GM21390 (cell line): ENCODE measurements at regions not wholly inside any gene's neighbourhood (a gene's known extent, or its start where the extent isn't known, plus 50 kb on each side); places are given as distances from the start of the nearest gene placed in this dataset.

ENCODE experiments used
- ATAC-seq: cut with Tn5 transposase; IDR thresholded peaks from one replicate; pipeline ENCODE4 v1.9.1; 2021; ENCODE audit not compliant: unreplicated experiment

GRCh38 chr1:191564275-191564674 is 594.0 kb upstream of the RGS18 start:
- ATAC-seq, result no peak

- no peak for ATAC-seq
These were observed 585.8 kb upstream of the RGS18 start for GRCh38 chr1:191572479-191572878.

GRCh38 chr1:191575180-191575579 is 583.1 kb upstream of the RGS18 start:
- no peak for ATAC-seq

GRCh38 chr1:191575746-191576145 is 582.5 kb upstream of the RGS18 start:
- no peak for ATAC-seq

- no peak for ATAC-seq
These were observed 581.0 kb upstream of the RGS18 start for GRCh38 chr1:191577213-191577612.

- no peak for ATAC-seq
These were observed 580.0 kb upstream of the RGS18 start for GRCh38 chr1:191578281-191578680.

DNA sequence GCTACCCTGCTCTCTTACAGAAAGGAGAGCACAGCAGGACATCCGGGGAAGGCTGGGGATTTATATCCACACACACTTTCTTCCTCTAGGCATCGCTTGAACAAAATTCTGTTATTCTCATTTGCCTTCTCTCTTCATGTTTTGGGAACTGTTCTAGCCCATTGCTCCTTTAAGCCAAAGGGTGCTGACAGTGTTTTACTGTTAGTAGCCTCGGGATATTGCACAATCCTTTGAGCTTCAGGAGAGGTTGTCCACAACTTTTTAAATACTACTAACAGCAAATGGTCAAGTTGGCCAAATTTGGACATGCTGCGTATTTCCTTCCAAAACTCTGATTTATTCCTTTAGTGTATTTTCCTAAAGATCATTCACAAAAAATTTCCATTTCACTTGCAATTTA is 579.2 kb upstream of the RGS18 start:
- ATAC-seq, result no peak

DNA sequence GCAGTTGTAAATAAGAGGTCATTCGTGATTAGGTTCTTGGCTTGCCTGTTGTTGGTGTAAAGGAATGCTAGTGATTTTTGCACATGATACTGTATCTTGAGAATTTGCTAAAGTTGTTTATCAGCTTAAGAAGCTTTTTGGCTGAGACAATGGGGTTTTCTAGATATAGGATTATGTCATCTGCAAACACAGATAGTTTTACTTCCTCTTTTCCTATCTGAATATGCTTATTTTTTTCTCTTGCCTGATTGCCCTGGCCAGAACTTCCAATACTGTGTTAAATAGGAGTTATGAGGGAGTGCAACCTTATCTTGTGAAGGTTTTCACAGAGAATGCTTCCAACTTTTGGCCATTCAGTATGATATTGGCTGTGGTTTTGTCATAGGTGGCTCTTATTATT is 576.1 kb upstream of the RGS18 start:
- peak; percentile 75 for ATAC-seq

- no peak for ATAC-seq
These were observed 573.2 kb upstream of the RGS18 start for GRCh38 chr1:191585095-191585494.

DNA sequence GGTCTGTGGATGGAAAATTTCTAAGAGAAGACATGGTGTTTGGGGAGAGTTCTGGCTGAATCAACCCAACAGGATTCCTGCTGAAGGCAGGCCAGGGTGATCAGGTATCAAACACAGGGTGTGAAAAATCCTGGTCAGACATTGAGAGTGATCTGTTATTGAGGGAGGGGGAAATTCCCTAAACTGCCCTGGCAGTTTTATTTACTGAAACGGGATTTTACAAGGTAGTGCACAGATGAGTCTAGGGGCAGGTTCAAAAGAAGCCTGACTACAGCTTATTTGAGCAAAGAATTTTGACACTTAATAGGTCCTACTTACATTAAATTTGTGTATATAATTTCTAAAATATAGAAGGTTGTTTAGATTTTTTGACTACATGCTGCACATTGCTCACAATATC is 569.4 kb upstream of the RGS18 start:
- ATAC-seq, result no peak

GRCh38 chr1:191589536-191589935 is 568.7 kb upstream of the RGS18 start:
- no peak for ATAC-seq

DNA sequence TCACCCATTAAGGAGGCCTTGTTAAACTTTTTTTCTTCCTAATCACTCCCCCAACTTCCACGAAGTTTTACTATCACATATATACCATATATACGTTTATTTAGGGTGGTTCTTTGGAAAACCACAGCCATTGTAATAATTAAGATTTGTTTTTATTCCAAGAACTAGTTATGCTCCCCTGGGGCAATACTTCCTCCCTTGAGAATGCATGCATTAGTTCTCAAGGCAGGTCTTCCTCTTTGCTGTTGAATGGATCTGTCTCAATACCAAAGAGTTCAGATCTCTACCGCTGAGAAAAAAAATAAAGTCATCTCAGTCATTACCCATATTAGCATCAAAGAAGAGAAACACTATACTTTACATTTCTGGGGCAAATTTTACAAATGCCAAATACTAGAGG is 567.7 kb upstream of the RGS18 start:
- no peak for ATAC-seq

DNA sequence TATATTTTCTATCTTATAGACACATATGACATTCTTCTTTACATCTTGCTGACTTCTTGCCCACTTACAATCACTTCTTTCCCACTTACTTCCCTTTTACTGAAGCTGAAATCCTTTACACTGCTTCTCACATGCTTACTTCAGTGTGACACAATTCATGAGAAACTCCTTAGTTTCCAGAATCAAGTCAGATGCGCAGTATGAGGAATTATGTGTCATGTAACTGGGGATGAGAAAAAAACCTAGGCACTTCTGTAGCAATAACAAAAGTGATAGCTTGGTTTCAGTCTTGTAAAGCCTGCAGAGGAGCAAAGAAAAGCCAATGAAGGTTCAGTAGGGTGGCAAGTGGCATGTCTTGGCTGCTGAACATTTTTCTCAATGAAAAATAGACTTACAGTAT is 566.2 kb upstream of the RGS18 start:
- no peak for ATAC-seq

GRCh38 chr1:191592907-191593306 is 565.4 kb upstream of the RGS18 start:
- ATAC-seq, result no peak

- ATAC-seq, result no peak
These were observed 563.1 kb upstream of the RGS18 start for GRCh38 chr1:191595170-191595569.

DNA sequence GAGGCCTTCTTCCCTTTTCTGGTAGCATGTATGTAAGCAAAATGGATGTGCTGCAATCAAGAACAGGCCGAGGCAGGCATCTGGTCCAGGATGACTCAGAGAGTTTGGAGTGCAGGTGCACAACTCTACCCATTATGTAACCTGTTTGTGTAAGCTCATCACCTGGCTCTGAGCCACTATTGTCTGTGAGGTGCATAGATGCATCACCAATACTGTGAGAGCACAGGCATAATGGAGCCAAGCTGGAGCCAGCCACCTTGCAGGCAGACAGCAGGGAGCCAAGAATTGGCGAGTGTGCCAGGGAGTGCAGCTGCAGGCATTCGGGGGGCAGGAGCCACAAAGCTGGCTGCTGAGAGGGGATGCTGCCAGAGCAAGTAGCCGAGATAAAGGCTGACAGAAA is 549.9 kb upstream of the RGS18 start:
- no peak for ATAC-seq

DNA sequence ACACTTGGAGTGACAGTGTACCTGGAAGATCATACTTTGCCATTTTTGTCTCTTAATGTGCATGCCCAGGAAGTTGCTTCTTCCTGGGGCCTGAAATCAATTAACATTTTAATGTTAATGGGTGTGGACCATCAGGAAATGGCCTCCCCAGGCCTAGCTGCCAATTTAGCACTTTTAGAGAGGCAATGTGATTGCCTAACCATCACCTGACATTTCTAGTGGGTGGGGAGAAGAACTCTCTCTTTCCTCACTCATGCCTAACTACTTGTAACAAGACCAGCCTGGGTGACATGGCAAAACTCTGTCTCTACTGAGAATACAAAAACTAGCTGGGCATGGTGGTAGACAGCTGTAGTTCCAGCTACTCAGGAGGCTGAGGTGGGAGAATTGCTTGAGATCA is 549.0 kb upstream of the RGS18 start:
- no peak for ATAC-seq

DNA sequence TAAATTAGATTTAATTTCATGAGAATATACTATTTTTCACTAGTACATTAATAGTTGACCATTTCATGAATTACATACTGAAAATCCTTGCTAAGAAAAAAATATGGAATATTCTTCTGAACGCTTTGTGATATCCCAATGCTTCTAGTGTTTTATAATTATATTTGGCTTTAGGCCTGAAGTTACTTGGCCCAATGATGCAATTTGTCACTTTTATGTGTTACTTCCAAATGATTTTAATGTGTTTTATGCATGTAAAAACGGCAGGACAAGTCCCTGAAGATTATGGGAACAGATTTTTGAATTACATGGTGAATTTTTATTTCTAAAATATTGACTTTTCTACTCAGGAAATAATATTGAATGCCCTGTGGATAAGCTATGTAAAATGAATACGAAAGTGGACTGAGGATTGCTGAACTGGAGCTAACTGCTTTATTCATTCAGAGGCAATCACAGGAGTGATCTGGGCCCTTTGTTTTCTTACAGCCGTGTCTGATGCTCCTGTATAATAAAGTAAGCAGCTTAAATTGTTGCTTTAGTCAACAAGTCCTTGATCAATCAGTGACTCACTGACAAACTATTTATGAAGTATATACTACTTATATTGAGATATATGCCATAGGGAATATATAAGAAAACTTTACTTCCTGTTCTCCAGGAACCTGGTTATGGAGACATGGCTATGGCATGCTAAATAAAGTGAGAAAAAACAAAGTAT is 543.0 kb upstream of the RGS18 start:
- no peak for ATAC-seq

DNA sequence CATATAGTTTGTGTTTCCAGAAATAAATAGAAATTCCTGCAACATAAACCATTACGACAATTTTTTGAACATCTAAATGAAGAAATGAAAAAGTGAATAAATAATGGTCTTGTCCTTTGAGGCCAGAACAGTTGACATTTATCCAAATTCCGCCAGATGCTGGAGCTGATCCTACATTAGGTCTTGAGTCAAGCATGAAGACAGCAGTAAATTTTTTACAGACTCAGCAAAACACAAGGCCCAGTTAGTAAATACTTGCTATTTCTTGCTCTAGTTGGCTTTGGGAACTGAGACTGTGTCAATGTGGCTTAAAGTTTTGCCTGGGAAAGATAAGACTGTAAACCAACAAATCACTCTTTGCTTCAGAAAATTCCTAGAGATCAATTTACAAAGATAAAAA is 540.1 kb upstream of the RGS18 start:
- no peak for ATAC-seq

- no peak for ATAC-seq
These were observed 537.4 kb upstream of the RGS18 start for GRCh38 chr1:191620883-191621282.

GRCh38 chr1:191624044-191624443 is 534.2 kb upstream of the RGS18 start:
- ATAC-seq, result no peak

GRCh38 chr1:191629836-191630235 is 528.4 kb upstream of the RGS18 start:
- no peak for ATAC-seq

DNA sequence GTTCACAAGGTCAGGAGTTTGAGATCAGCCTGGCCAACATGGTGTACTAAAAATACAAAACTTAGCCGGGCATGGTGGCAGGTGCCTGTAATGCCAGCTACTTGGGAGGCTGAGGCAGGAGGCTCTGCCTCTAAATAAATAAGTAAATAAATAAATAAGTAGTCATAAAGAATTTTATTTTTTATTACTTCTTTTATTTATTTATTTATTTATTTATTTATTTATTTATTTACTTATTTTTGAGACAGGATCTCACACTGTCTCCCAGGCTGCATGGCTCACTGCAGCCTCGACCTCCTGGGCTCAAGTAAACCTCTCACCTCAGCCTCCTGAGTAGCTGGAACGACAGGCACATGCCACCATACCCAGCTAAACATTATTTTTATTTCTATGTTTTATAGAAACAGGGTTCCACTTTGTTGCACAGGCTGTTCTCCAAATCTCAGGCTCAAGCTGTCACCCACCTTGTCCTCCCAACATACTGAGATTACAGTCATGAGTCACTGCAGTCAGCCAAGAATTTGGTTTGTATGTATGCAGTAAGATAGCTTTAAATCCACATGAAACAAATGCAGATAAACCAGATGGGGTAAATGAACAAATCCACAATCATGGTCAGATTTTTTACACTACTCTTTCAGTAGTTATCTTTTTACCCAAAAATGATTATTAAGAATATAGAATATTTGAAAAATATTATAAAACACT is 523.3 kb upstream of the RGS18 start:
- ATAC-seq, result no peak
